ENCODE measurements at regions not wholly inside any gene's neighbourhood (a gene's known extent, or its start where the extent isn't known, plus 50 kb on each side); places are given as distances from the start of the nearest gene placed in this dataset.

- no peaks in the 10 kb centered on the region for H3K9me2 ChIP-seq (ENCODE audit: insufficient read depth)
- no peaks in the 10 kb centered on the region for H3K36me3 ChIP-seq (ENCODE audit: low read depth)
- no peak overlapping the region for H3K4me3 ChIP-seq
- no peak for DNase-seq
- H3K27ac ChIP-seq: no peak overlapping the region
- no peak overlapping the region for H2AFZ ChIP-seq
- H3K79me2 ChIP-seq (ENCODE audit: insufficient read depth): no peaks in the 10 kb centered on the region
- H4K20me1 ChIP-seq (ENCODE audit: insufficient read depth): no peaks in the 10 kb centered on the region
- H3K4me2 ChIP-seq (ENCODE audit: unreplicated experiment): no peak overlapping the region
- TF ChIP-seq EZH2 (IDR thresholded peaks at IDR 0.05; ENCODE audit: insufficient read depth, poor library complexity, severe bottlenecking): no peak
- TF ChIP-seq EZH2phosphoT487 (IDR thresholded peaks at IDR 0.05; ENCODE audit: insufficient read depth, low read depth): no peak
- no peaks in the 10 kb centered on the region for H3K9me3 ChIP-seq (ENCODE audit: low read depth)
- 52 to 61% methylated on average over 4 of the region's 4 CpGs for WGBS, 2 experiments (ENCODE audit: low coverage in 1 of 2, low lambda C conversion rate in 2 of 2, missing lambda C conversion rate in 2 of 2)
- H3F3A ChIP-seq (ENCODE audit: insufficient read depth): no peaks in the 10 kb centered on the region
- no peak overlapping the region for H3K9ac ChIP-seq
- no peaks in the 10 kb centered on the region for H3K27me3 ChIP-seq (replicated peaks; ENCODE audit: insufficient read depth)
- in situ Hi-C loops (cut with MboI): no loop called here
- H3K4me1 ChIP-seq (ENCODE audit: insufficient read depth): peaks cover 6% of the 10 kb centered on the region; the same call in 1 of the 2 replicates
These were observed 215.5 kb upstream of the CNKSR2 start for GRCh38 chrX:21158678-21159077.

- Histone ChIP-seq H3K36me3 (ENCODE audit: low read depth) (no peaks in the 10 kb centered on the region), H4K20me1 (ENCODE audit: insufficient read depth) (no peaks in the 10 kb centered on the region), H3K27me3 (replicated peaks; ENCODE audit: insufficient read depth) (no peaks in the 10 kb centered on the region), H3K27ac (no peak overlapping the region), H3K9me2 (ENCODE audit: insufficient read depth) (no peaks in the 10 kb centered on the region), H2AFZ (no peak overlapping the region), H3K9ac (no peak overlapping the region), H3K4me3 (no peak overlapping the region), H3F3A (ENCODE audit: insufficient read depth) (peaks cover 5% of the 10 kb centered on the region; the same call in 1 of the 2 replicates), H3K9me3 (ENCODE audit: low read depth) (no peaks in the 10 kb centered on the region), H3K4me1 (ENCODE audit: insufficient read depth) (peaks cover 20% of the 10 kb centered on the region), H3K4me2 (ENCODE audit: unreplicated experiment) (no peak overlapping the region), H3K79me2 (ENCODE audit: insufficient read depth) (no peaks in the 10 kb centered on the region)
- in situ Hi-C loops (cut with MboI): no loop called here
- 0 to 3% methylated on average over 4 of the region's 4 CpGs for WGBS, 2 experiments (ENCODE audit: low coverage in 1 of 2, low lambda C conversion rate in 2 of 2, missing lambda C conversion rate in 2 of 2)
- TF ChIP-seq EZH2phosphoT487 (IDR thresholded peaks at IDR 0.05; ENCODE audit: insufficient read depth, low read depth) (no peak), EZH2 (IDR thresholded peaks at IDR 0.05; ENCODE audit: insufficient read depth, poor library complexity, severe bottlenecking) (no peak)
- peak; percentile 54 for DNase-seq
These were observed 207.8 kb upstream of the CNKSR2 start for GRCh38 chrX:21166272-21166982.

GRCh38 chrX:21167011-21167410, 207.2 kb upstream of the CNKSR2 start:
- H3K79me2 ChIP-seq (ENCODE audit: insufficient read depth): no peaks in the 10 kb centered on the region
- H3F3A ChIP-seq (ENCODE audit: insufficient read depth): peaks cover 5% of the 10 kb centered on the region; the same call in 1 of the 2 replicates
- H4K20me1 ChIP-seq (ENCODE audit: insufficient read depth): no peaks in the 10 kb centered on the region
- in situ Hi-C loops (cut with MboI): no loop called here
- H3K9ac ChIP-seq: no peak overlapping the region
- no peak for TF ChIP-seq EZH2 (IDR thresholded peaks at IDR 0.05; ENCODE audit: insufficient read depth, poor library complexity, severe bottlenecking)
- TF ChIP-seq EZH2phosphoT487 (IDR thresholded peaks at IDR 0.05; ENCODE audit: insufficient read depth, low read depth): no peak
- H3K9me2 ChIP-seq (ENCODE audit: insufficient read depth): no peaks in the 10 kb centered on the region
- no peaks in the 10 kb centered on the region for H3K36me3 ChIP-seq (ENCODE audit: low read depth)
- H3K9me3 ChIP-seq (ENCODE audit: low read depth): no peaks in the 10 kb centered on the region
- H3K27me3 ChIP-seq (replicated peaks; ENCODE audit: insufficient read depth): no peaks in the 10 kb centered on the region
- no peak for DNase-seq
- H3K4me2 ChIP-seq (ENCODE audit: unreplicated experiment): no peak overlapping the region
- H3K4me3 ChIP-seq: no peak overlapping the region
- WGBS, 2 experiments (ENCODE audit: low coverage in 1 of 2, low lambda C conversion rate in 2 of 2, missing lambda C conversion rate in 2 of 2): 94 to 96% methylated on average over 2 of the region's 2 CpGs
- peaks cover 20% of the 10 kb centered on the region for H3K4me1 ChIP-seq (ENCODE audit: insufficient read depth)
- H3K27ac ChIP-seq: no peak overlapping the region
- H2AFZ ChIP-seq: no peak overlapping the region

- H3K79me2 ChIP-seq (ENCODE audit: insufficient read depth): no peaks in the 10 kb centered on the region
- DNase-seq: no peak
- in situ Hi-C loops (cut with MboI): no loop called here
- H3K27ac ChIP-seq: no peak overlapping the region
- whole genome bisulfite sequencing, 2 experiments (ENCODE audit: low coverage in 1 of 2, low lambda C conversion rate in 2 of 2, missing lambda C conversion rate in 2 of 2): 97 to 100% methylated on average over 1 of the region's 1 CpG
- TF ChIP-seq EZH2 (IDR thresholded peaks at IDR 0.05; ENCODE audit: insufficient read depth, poor library complexity, severe bottlenecking) (no peak), EZH2phosphoT487 (IDR thresholded peaks at IDR 0.05; ENCODE audit: insufficient read depth, low read depth) (no peak)
- H3K9me2 ChIP-seq (ENCODE audit: insufficient read depth): no peaks in the 10 kb centered on the region
- no peaks in the 10 kb centered on the region for H3K36me3 ChIP-seq (ENCODE audit: low read depth)
- no peak overlapping the region for H3K9ac ChIP-seq
- H3F3A ChIP-seq (ENCODE audit: insufficient read depth): peaks cover 5% of the 10 kb centered on the region; the same call in 1 of the 2 replicates
- H4K20me1 ChIP-seq (ENCODE audit: insufficient read depth): no peaks in the 10 kb centered on the region
- H3K27me3 ChIP-seq (replicated peaks; ENCODE audit: insufficient read depth): no peaks in the 10 kb centered on the region
- H3K4me2 ChIP-seq (ENCODE audit: unreplicated experiment): no peak overlapping the region
- H3K9me3 ChIP-seq (ENCODE audit: low read depth): no peaks in the 10 kb centered on the region
- H2AFZ ChIP-seq: no peak overlapping the region
- no peak overlapping the region for H3K4me3 ChIP-seq
- H3K4me1 ChIP-seq (ENCODE audit: insufficient read depth): peaks cover 20% of the 10 kb centered on the region
These were observed 206.7 kb upstream of the CNKSR2 start for GRCh38 chrX:21167494-21167893.

Measured in GM23248 (cell line).